Heart left ventricle (tissue), 16 donors: ENCODE measurements at regions not wholly inside any gene's neighbourhood (a gene's known extent, or its start where the extent isn't known, plus 50 kb on each side); places are given as distances from the start of the nearest gene placed in this dataset.
A peak's percentile ranks its signal among the peaks of the same experiment; 100 is the strongest.

Experiments
- ATAC-seq, 4 donors: fragments of 200-7000 bp; cut with Tn5 transposase; one replicate each; pipeline ENCODE4 v1.9.1; 2020 to 2022; ENCODE audit warnings: moderate library complexity in 4 of 4, mild to moderate bottlenecking in 3 of 4, moderate number of reproducible peaks in 1 of 4
- DNase-seq, 5 donors: peaks; one replicate each; pipeline ENCODE4 v3.0.0-alpha.2; 2020
- H3K27ac ChIP-seq, 12 donors: fragments of 200-600 bp; sonication (generic) in 4 of 12; one replicate each; pipeline versions ENCODE4 v1.5.0 to v1.8.0; 2016 to 2022; ENCODE audit warnings: mild to moderate bottlenecking in 2 of 12
- H3K27me3 ChIP-seq, 9 donors: fragments of 200-600 bp; sonication (generic) in 2 of 9; one replicate each; pipeline versions ENCODE4 v1.5.1 to v1.8.0; 2016 to 2022; ENCODE audit warnings: mild to moderate bottlenecking in 3 of 9
- H3K36me3 ChIP-seq, 9 donors: fragments of 200-600 bp; sonication (generic) in 2 of 9; one replicate each; pipeline versions ENCODE4 v1.5.0 to v1.8.0; 2018 to 2022; ENCODE audit warnings: mild to moderate bottlenecking in 2 of 9
- H3K4me1 ChIP-seq, 12 donors: fragments of 200-600 bp; sonication (generic) in 4 of 12; one replicate each; pipeline versions ENCODE4 v1.5.0 to v1.8.0; 2016 to 2022; ENCODE audit warnings: mild to moderate bottlenecking in 3 of 12
- H3K4me3 ChIP-seq, 12 donors: fragments of 200-600 bp; sonication (generic) in 4 of 12; one replicate each; pipeline versions ENCODE4 v1.5.0 to v1.8.0; 2017 to 2022; ENCODE audit warnings: mild to moderate bottlenecking in 9 of 12, moderate library complexity in 4 of 12
- H3K9me3 ChIP-seq, 12 donors: fragments of 200-600 bp; sonication (generic) in 4 of 12; one replicate each; pipeline versions ENCODE4 v1.5.0 to v1.8.0; 2016 to 2022; ENCODE audit warnings: mild to moderate bottlenecking in 1 of 12
- CTCF ChIP-seq, 12 donors: fragments of 200-600 bp; sonication (generic) in 4 of 12; IDR thresholded peaks; one replicate each; pipeline versions ENCODE4 v1.5.0 to v1.8.0; 2018 to 2022; ENCODE audit warnings: antibody characterized with exemption in 12 of 12, mild to moderate bottlenecking in 5 of 12
- POLR2A ChIP-seq, 2 donors: fragments of 450-650 bp; IDR thresholded peaks; one replicate each; pipeline ENCODE4 v1.6.1; 2017; ENCODE audit warnings: antibody characterized with exemption in 2 of 2, mild to moderate bottlenecking in 2 of 2, moderate library complexity in 2 of 2
- WGBS, 4 donors: extraction: QIAGEN DNeasy Blood & Tissue Kit in 2 of 4; methylation state at CpG; one replicate each; pipeline versions ENCODE4 v1.1.5 to v1.1.7; 2013 to 2018; 5-methylcytosine and 5-hydroxymethylcytosine counted together
- intact Hi-C, 10 donors: fragments of 100-400 bp; cut with DNase I; formaldehyde crosslinking; loops; one replicate each; pipeline versions ENCODE4 v1.11.1 to v1.14.2; 2022
- donor health status: ischemic (EF 13 %, LVEDD 7.1; RV severe dilation, severe dysfunction).
- donor health status: healthy with polysubstance abuse.
- donor health status: DM: no; HTN: yes; CAD: no.
- donor health status: DM: no; HTN: no; CAD: no.
- donor health status: ischemic (EF 25% LVEDD 6.9; RV normal size, moderate dysfunction).
- donor health status: ischemic (EF 25% LVEDD 5.7; RV mildly dilated, moderate dysfunction).
- donor health status: healthy.
- donor health status: DM: yes; HTN: yes; CAD: no.
- donor health status: ischemic (EF 35%, LVEDD 5.7; RV mildly dilated, moderate dysfunction).
- donor health status: nonischemic (EF 11% LVEDD 7.7; RV severe dilation, severe dysfunction).
- donor health status: DM: yes; HTN: yes; CAD: no.
- donor health status: PGD.
- donor health status: ischemic (EF 29% LVEDD 5.4; RV normal size, mild dysfunction).
- donor health status: nonischemic (EF 23%, LVEDD 6.1; RV moderate dilation, normal function).

- Histone ChIP-seq H3K4me3 (peak overlapping the region in 2 of 12 donors; percentile 1 to 5), H3K27ac (peak overlapping the region; percentile 54 to 90 (median 70)), H3K27me3 (no peaks in the 10 kb centered on the region), H3K9me3 (peaks cover 0 to 4% (median 0%) of the 10 kb centered on the region in 12 donors), H3K4me1 (peaks cover 0 to 36% (median 9%) of the 10 kb centered on the region in 12 donors), H3K36me3 (no peaks in the 10 kb centered on the region)
- ATAC-seq: peak; percentile 86 to 92 (median 90)
- TF ChIP-seq POLR2A (IDR thresholded peaks at IDR 0.05): no peak
- no peak for TF ChIP-seq CTCF (IDR thresholded peaks at IDR 0.05)
- intact Hi-C loops: loop anchor here in 6 of 10 donors (5.0 to 10.0 kb wide), 6 partner anchors 82 to 752 kb away; no protein-coding TSS in a partner anchor
- WGBS, 4 donors: 31 to 44% (median 37%) methylated on average over 4 of the region's 4 CpGs
- DNase-seq: no peak
Observed at GRCh38 chr5:120052916-120053828, 410.9 kb upstream of the PRR16 start.

GRCh38 chr5:120053841-120054240 is 410.3 kb upstream of the PRR16 start:
- ATAC-seq: peak in 2 of 4 donors; percentile 59 to 66
- Histone ChIP-seq H3K27me3 (no peaks in the 10 kb centered on the region), H3K27ac (peak overlapping the region; percentile 54 to 90 (median 70)), H3K4me3 (peak overlapping the region in 2 of 12 donors; percentile 1 to 5), H3K36me3 (no peaks in the 10 kb centered on the region), H3K4me1 (peaks cover 0 to 36% (median 9%) of the 10 kb centered on the region in 12 donors), H3K9me3 (peaks cover 0 to 4% (median 0%) of the 10 kb centered on the region in 12 donors)
- intact Hi-C loops: loop anchor here in 6 of 10 donors (5.0 to 10.0 kb wide), 6 partner anchors 81 to 751 kb away; no protein-coding TSS in a partner anchor
- 36 to 59% (median 48%) methylated on average over 4 of the region's 4 CpGs for WGBS, 4 donors
- DNase-seq: no peak
- TF ChIP-seq CTCF (IDR thresholded peaks at IDR 0.05) (no peak), POLR2A (IDR thresholded peaks at IDR 0.05) (no peak)

DNA sequence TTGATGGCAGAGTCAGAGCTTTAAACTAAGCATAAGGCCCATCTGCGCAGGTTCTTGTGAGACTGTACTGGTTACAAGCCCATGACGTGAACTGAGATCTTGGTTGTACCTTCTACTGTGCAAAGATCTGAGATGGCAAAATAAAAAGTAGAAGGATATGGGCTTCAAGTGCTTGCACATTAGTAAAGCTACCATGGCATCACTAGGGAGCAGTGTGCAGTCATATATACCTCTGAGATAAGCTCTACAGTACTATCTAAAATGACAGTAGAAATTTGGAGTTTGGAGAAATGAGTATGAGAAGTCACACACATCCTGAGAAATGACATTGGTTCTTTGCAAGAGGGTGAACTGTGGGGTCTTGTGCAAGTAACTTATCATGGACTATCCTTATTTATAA is 408.2 kb upstream of the PRR16 start:
- TF ChIP-seq CTCF (IDR thresholded peaks at IDR 0.05): peak in 8 of 12 donors; percentile 7 to 51 (median 38)
- TF ChIP-seq POLR2A (IDR thresholded peaks at IDR 0.05): no peak
- WGBS, 4 donors: 79 to 83% (median 81%) methylated on average over 2 of the region's 2 CpGs
- H3K27me3 ChIP-seq: no peaks in the 10 kb centered on the region
- no peaks in the 10 kb centered on the region for H3K9me3 ChIP-seq
- H3K27ac ChIP-seq: peak overlapping the region in 7 of 12 donors; percentile 1 to 75 (median 40)
- no peak overlapping the region for H3K4me3 ChIP-seq
- peak; percentile 37 to 82 (median 67) for ATAC-seq
- intact Hi-C loops: loop anchor here in 8 of 10 donors (5.0 to 10.0 kb wide), 6 partner anchors 79 to 749 kb away; partner anchors contain the start of gene PRR16 (in 2 of the 8)
- peaks cover 0 to 36% (median 9%) of the 10 kb centered on the region in 12 donors for H3K4me1 ChIP-seq
- H3K36me3 ChIP-seq: no peaks in the 10 kb centered on the region
- DNase-seq: no peak

DNA sequence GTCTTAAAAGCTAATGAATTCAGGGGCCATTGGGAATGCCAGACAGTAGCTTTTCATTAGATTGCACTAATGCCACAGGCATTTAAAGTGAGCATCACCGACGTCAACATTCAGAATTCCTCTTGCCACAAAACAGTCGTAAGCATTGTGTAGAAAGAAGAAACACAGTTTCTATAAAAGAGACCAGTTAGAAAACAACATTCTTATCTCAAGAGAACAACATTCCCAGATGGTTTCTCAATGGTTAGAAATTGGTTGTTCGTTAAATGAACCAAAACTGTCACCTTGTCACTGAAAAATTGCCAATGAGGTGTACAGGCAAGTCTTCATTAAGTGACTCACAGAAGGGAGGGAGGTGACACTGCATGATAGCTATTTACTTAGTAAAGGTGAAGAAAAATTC is 401.6 kb upstream of the PRR16 start:
- ATAC-seq (no peak), DNase-seq (no peak)
- TF ChIP-seq CTCF (IDR thresholded peaks at IDR 0.05) (no peak), POLR2A (IDR thresholded peaks at IDR 0.05) (no peak)
- Histone ChIP-seq H3K4me3 (no peak overlapping the region), H3K36me3 (no peaks in the 10 kb centered on the region), H3K27ac (no peak overlapping the region), H3K4me1 (peaks cover 0 to 10% (median 0%) of the 10 kb centered on the region in 12 donors), H3K9me3 (no peaks in the 10 kb centered on the region), H3K27me3 (no peaks in the 10 kb centered on the region)
- intact Hi-C loops: loop anchor here in 1 of 10 donors (5.0 kb wide), 1 partner anchor 395 kb away; no protein-coding TSS in a partner anchor
- WGBS, 4 donors: 47 to 59% (median 57%) methylated on average over 4 of the region's 4 CpGs
